Esophagus muscularis mucosa (tissue), 4 donors: ENCODE measurements at regions not wholly inside any gene's neighbourhood (a gene's known extent, or its start where the extent isn't known, plus 50 kb on each side); places are given as distances from the start of the nearest gene placed in this dataset.

Source experiments
- CTCF ChIP-seq, 3 experiments: fragments of 200-600 bp in 2 of 3; fragments of 450-650 bp in 1 of 3; sonication (generic) in 2 of 3; IDR thresholded peaks; one replicate each; pipeline ENCODE4 v1.5.1; 2017 to 2019; ENCODE audit warnings: antibody characterized with exemption in 3 of 3, mild to moderate bottlenecking in 2 of 3, moderate library complexity in 1 of 3
- EP300 ChIP-seq: sonication (generic); formaldehyde crosslinking; IDR thresholded peaks from one replicate; pipeline ENCODE4 v1.6.1; 2017; ENCODE audit warnings: antibody characterized with exemption
- POLR2A ChIP-seq: fragments of 450-650 bp; IDR thresholded peaks from one replicate; pipeline ENCODE4 v1.6.1; 2017; ENCODE audit warnings: antibody characterized with exemption, moderate library complexity, mild to moderate bottlenecking, low read depth
- POLR2AphosphoS5 ChIP-seq, 2 donors: sonication (generic); formaldehyde crosslinking; IDR thresholded peaks; one replicate each; pipeline ENCODE4 v1.6.1; 2017; ENCODE audit warnings: antibody characterized with exemption in 2 of 2

- no peak for TF ChIP-seq CTCF (IDR thresholded peaks at IDR 0.05)
- no peak for TF ChIP-seq POLR2A
- no peak for TF ChIP-seq EP300
- TF ChIP-seq POLR2AphosphoS5 (IDR thresholded peaks at IDR 0.05): no peak
Measured at GRCh38 chr10:21157664-21158063, 260.6 kb upstream of the NEBL start.
